ENCODE measurements at regions not wholly inside any gene's neighbourhood (a gene's known extent, or its start where the extent isn't known, plus 50 kb on each side); places are given as distances from the start of the nearest gene placed in this dataset.

DNA sequence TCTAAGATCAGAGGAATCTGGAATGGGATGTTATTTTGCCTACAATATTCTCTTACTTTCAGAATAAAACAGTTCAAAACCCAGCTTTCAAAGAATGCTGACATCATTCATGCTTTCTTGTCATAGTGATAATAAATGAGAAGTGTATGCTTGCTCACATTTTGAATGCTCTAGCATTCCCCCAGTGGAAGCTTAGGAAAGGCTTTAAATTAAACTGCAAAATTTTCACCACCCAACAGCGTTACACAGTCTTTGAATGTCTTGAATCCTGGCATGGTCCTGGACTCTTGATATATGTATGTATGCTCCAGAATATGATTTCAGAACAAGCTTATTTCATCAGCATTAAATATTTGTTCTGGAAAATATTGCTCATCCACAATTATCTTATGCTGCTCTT, 964.3 kb upstream of the NUDT12 start:
- H3K36me3 ChIP-seq (ENCODE audit: control insufficient read depth, insufficient read depth, low read length): no peaks in the 10 kb centered on the region
- no peak for ATAC-seq
- Mint-ChIP-seq H3K4me3 (no peak overlapping the region), H3K4me1 (no peaks in the 10 kb centered on the region), H3K9me3 (peaks cover 12 to 15% of the 10 kb centered on the region in 2 donors), H3K27me3 (ENCODE audit: low read depth in 2 of 2) (no peaks in the 10 kb centered on the region), H3K36me3 (peaks cover 9% of the 10 kb centered on the region), H3K27ac (no peak overlapping the region)
- DNase-seq: no peak
- TF ChIP-seq, protein P1, sequence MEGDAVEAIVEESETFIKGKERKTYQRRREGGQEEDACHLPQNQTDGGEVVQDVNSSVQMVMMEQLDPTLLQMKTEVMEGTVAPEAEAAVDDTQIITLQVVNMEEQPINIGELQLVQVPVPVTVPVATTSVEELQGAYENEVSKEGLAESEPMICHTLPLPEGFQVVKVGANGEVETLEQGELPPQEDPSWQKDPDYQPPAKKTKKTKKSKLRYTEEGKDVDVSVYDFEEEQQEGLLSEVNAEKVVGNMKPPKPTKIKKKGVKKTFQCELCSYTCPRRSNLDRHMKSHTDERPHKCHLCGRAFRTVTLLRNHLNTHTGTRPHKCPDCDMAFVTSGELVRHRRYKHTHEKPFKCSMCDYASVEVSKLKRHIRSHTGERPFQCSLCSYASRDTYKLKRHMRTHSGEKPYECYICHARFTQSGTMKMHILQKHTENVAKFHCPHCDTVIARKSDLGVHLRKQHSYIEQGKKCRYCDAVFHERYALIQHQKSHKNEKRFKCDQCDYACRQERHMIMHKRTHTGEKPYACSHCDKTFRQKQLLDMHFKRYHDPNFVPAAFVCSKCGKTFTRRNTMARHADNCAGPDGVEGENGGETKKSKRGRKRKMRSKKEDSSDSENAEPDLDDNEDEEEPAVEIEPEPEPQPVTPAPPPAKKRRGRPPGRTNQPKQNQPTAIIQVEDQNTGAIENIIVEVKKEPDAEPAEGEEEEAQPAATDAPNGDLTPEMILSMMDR (IDR thresholded peaks at IDR 0.05): no peak
- H3K4me3 ChIP-seq (ENCODE audit: low read length): no peak overlapping the region
- no peaks in the 10 kb centered on the region for H3K27me3 ChIP-seq (ENCODE audit: control insufficient read depth, insufficient read depth, low read length)
- H3K9me3 ChIP-seq (ENCODE audit: control insufficient read depth, insufficient read depth, low read length): no peaks in the 10 kb centered on the region
- WGBS (ENCODE audit: insufficient coverage): no CpG with 5 or more reads among the region's 1 CpG
- H3K4me1 ChIP-seq (ENCODE audit: control insufficient read depth, insufficient read depth, low read length): no peaks in the 10 kb centered on the region
- intact Hi-C loops (cut with micrococcal nuclease): no loop called here
- no peak overlapping the region for H3K27ac ChIP-seq (ENCODE audit: low read length)

DNA sequence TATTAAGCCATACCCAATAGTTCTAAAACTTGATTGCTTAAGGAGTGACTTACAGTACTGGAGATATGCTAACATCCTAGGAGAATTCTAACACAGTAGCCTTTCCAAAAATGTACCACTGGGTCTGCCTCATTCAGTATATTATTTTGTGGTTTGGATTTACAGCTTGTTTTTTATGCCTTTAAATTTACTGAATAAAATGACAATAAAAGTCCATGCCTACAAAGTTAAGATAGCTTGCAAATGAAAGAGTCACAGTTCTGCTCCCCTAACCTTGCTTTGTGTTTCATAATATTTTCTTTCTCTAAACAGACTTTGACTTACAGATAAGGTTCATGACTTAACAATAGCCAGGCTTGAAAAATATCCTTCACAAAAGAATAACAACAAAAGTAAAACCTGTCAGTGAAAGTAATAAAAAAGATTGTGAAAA, 951.1 kb upstream of the NUDT12 start:
- H3K9me3 ChIP-seq (ENCODE audit: control insufficient read depth, insufficient read depth, low read length): peaks cover 9% of the 10 kb centered on the region
- ATAC-seq (no peak), DNase-seq (no peak)
- H3K27me3 ChIP-seq (ENCODE audit: control insufficient read depth, insufficient read depth, low read length): no peaks in the 10 kb centered on the region
- Mint-ChIP-seq H3K27me3 (ENCODE audit: low read depth in 2 of 2) (no peaks in the 10 kb centered on the region), H3K4me1 (no peaks in the 10 kb centered on the region), H3K36me3 (no peaks in the 10 kb centered on the region), H3K4me3 (no peak overlapping the region), H3K9me3 (peaks cover 9 to 12% of the 10 kb centered on the region in 2 donors), H3K27ac (no peak overlapping the region)
- TF ChIP-seq, protein P1 (IDR thresholded peaks at IDR 0.05): no peak
- no peaks in the 10 kb centered on the region for H3K36me3 ChIP-seq (ENCODE audit: control insufficient read depth, insufficient read depth, low read length)
- no peak overlapping the region for H3K4me3 ChIP-seq (ENCODE audit: low read length)
- intact Hi-C loops (cut with micrococcal nuclease): no loop called here
- no peaks in the 10 kb centered on the region for H3K4me1 ChIP-seq (ENCODE audit: control insufficient read depth, insufficient read depth, low read length)
- no peak overlapping the region for H3K27ac ChIP-seq (ENCODE audit: low read length)

DNA sequence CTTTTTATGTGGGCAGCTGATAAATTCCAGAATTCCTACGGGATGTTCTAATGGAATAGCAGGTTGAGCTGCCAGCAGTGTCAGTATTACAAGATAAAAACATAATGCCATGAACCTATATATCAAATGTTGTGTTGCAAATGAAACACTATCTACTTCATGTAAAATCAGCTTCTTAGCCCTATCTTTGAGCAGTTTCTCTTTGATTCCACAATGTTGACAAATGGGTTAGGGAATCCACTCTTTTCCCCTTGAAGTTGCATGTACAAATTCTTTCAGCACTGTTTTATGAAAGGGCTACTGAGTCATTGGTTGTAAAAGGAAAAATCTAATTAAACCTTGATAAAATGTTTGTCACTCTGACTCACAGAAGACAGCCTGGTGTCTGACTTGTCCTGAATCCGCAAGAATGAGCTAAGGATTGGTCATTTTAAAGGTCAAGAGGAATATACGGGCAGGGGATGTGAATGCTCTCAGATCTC, 950.6 kb upstream of the NUDT12 start:
- intact Hi-C loops (cut with micrococcal nuclease): no loop called here
- H3K4me1 ChIP-seq (ENCODE audit: control insufficient read depth, insufficient read depth, low read length): no peaks in the 10 kb centered on the region
- H3K4me3 ChIP-seq (ENCODE audit: low read length): no peak overlapping the region
- H3K27ac ChIP-seq (ENCODE audit: low read length): no peak overlapping the region
- Mint-ChIP-seq H3K27me3 (ENCODE audit: low read depth in 2 of 2) (no peaks in the 10 kb centered on the region), H3K27ac (no peak overlapping the region), H3K9me3 (peaks cover 13 to 16% of the 10 kb centered on the region in 2 donors), H3K4me1 (no peaks in the 10 kb centered on the region), H3K4me3 (no peak overlapping the region), H3K36me3 (no peaks in the 10 kb centered on the region)
- WGBS (ENCODE audit: insufficient coverage): 67% methylated on average over 1 of the region's 3 CpGs
- no peaks in the 10 kb centered on the region for H3K36me3 ChIP-seq (ENCODE audit: control insufficient read depth, insufficient read depth, low read length)
- TF ChIP-seq, protein P1 (IDR thresholded peaks at IDR 0.05): no peak
- H3K27me3 ChIP-seq (ENCODE audit: control insufficient read depth, insufficient read depth, low read length): no peaks in the 10 kb centered on the region
- DNase-seq (no peak), ATAC-seq (no peak)
- H3K9me3 ChIP-seq (ENCODE audit: control insufficient read depth, insufficient read depth, low read length): peaks cover 9% of the 10 kb centered on the region

DNA sequence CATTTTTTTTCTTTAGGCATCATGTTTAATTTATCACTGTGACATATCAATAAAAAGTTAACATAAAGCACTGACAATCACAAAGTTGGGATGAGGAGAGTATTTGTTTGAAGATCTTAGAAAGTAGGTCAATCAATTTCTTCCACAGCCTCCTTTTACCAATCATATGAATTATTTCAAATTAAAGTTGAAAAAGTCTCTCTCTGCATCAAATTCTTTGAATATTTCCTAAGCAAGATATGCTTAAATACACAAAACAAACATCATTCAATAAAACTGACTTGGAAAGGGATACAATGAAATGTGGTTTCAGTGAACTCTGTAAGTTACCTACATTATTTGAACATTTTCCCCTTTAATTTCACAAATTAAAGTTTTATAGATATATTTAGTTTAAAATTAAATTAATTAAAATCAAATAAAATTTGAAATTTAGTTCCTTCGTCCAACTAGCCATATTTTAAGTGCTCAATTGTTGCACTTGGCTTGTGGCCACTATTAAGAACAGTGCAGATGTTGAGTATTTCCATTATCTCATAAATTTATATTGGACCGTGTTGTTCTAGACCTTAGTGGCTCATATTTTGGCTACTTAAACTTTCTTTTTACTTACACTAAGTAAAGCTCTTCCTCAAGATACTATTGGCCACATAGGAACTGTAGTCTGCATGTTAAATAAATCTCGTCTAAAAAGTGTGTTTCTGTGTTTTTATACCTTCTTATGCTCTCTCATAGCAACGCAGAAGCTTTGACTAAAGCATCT, 949.7 kb upstream of the NUDT12 start:
- Histone ChIP-seq H3K27me3 (ENCODE audit: control insufficient read depth, insufficient read depth, low read length) (no peaks in the 10 kb centered on the region), H3K36me3 (ENCODE audit: control insufficient read depth, insufficient read depth, low read length) (no peaks in the 10 kb centered on the region), H3K4me3 (ENCODE audit: low read length) (no peak overlapping the region), H3K9me3 (ENCODE audit: control insufficient read depth, insufficient read depth, low read length) (peaks cover 9% of the 10 kb centered on the region), H3K27ac (ENCODE audit: low read length) (no peak overlapping the region), H3K4me1 (ENCODE audit: control insufficient read depth, insufficient read depth, low read length) (no peaks in the 10 kb centered on the region)
- TF ChIP-seq, protein P1 (IDR thresholded peaks at IDR 0.05): no peak
- Mint-ChIP-seq H3K4me3 (no peak overlapping the region), H3K27me3 (ENCODE audit: low read depth in 2 of 2) (no peaks in the 10 kb centered on the region), H3K27ac (no peak overlapping the region), H3K9me3 (peaks cover 14 to 16% of the 10 kb centered on the region in 2 donors), H3K4me1 (no peaks in the 10 kb centered on the region), H3K36me3 (no peaks in the 10 kb centered on the region)
- intact Hi-C loops (cut with micrococcal nuclease): no loop called here
- no peak for ATAC-seq
- WGBS (ENCODE audit: insufficient coverage): 90% methylated on average over 2 of the region's 4 CpGs
- no peak for DNase-seq

Measured in natural killer cell (primary cell).